Calu3 (cell line): ENCODE measurements at regions not wholly inside any gene's neighbourhood (a gene's known extent, or its start where the extent isn't known, plus 50 kb on each side); places are given as distances from the start of the nearest gene placed in this dataset.

Source experiments
- BruUV-seq: library from RNA; stranded (reverse); fragments of 400-500 nt; replicated peaks from 2 replicates; lab custom pipeline; 2021; lab: Mats Ljungman, UMichigan
- CTCF ChIA-PET: fragments of 300-600 bp; sonication (Branson Sonifier 250); formaldehyde crosslinking; loops from one replicate; lab custom pipeline; 2022; ENCODE audit warnings: antibody characterized with exemption; lab: Charles Lee
- DNase-seq: peaks from one replicate; pipeline ENCODE4 v3.0.0; 2022
- H3K27ac Mint-ChIP-seq: one replicate; pipeline ENCODE4 v1.8.0; 2022; ENCODE audit warnings: mixed read lengths; ENCODE audit not compliant: unreplicated experiment
- H3K27me3 Mint-ChIP-seq: one replicate; pipeline ENCODE4 v1.8.0; 2022; ENCODE audit warnings: mixed read lengths; ENCODE audit not compliant: unreplicated experiment
- H3K36me3 Mint-ChIP-seq: one replicate; pipeline ENCODE4 v1.8.0; 2022; ENCODE audit warnings: mild to moderate bottlenecking, moderate library complexity, mixed read lengths; ENCODE audit not compliant: insufficient read depth, unreplicated experiment
- H3K4me1 Mint-ChIP-seq: one replicate; pipeline ENCODE4 v1.8.0; 2022; ENCODE audit warnings: mild to moderate bottlenecking, low read depth, mixed read lengths; ENCODE audit not compliant: unreplicated experiment
- H3K4me3 Mint-ChIP-seq: one replicate; pipeline ENCODE4 v1.8.0; 2022; ENCODE audit warnings: mild to moderate bottlenecking, low read depth, moderate library complexity, mixed read lengths; ENCODE audit not compliant: unreplicated experiment
- H3K9me3 Mint-ChIP-seq: one replicate; pipeline ENCODE4 v1.8.0; 2022; ENCODE audit warnings: low read depth, mixed read lengths; ENCODE audit not compliant: unreplicated experiment
- intact Hi-C: fragments of 100-400 bp; cut with micrococcal nuclease; formaldehyde crosslinking; loops from one replicate; pipeline ENCODE4 v1.10.0; 2022; ENCODE audit not compliant: unreplicated experiment
- TF ChIP-seq, protein P1 (sequence below): fragments of 200-600 bp; IDR thresholded peaks from one replicate; pipeline ENCODE4 v1.8.0; 2022; ENCODE audit warnings: antibody characterized with exemption; ENCODE audit not compliant: unreplicated experiment

DNA sequence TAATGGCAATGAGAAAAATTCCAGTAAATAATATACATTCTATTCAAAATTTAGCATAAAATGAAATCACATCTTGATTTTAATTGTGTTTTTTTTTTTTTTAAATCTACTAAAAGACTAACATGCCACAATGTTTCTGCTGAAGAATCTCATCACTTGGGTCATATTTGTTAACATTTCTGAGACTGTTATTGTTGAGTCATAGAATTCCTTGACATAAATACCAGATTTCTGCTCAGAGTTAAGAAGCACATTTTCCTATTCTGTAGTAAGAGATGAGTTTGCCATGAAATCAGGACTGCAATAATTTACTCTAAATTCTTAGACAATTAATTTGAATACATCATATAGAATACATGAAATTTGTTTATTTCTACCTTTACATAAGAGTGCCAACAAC is 154.9 kb upstream of the KYNU start:
- Mint-ChIP-seq H3K4me3 (no peak overlapping the region), H3K4me1 (no peaks in the 10 kb centered on the region)
- intact Hi-C loops, result no loop called here

DNA sequence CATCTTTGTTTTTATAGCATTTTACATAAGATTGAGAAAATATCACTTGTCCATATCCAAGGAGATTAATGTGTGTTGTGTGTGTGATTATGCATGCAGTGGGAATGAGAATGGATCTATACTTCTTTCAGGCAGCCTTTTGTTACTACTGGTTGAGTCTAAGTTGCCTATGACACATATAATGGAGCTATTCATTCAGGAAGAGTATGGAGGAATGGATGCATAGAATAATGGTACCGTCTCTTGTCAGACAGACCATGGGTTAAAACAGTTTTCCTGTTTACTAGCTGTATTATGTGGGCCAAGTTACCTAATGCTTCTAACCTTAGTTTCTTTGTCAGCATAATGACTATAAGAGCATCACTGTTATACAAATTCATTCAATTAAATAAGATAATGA is 155.4 kb upstream of the KYNU start:
- no TSS peak for BruUV-seq
- Mint-ChIP-seq H3K9me3 (no peaks in the 10 kb centered on the region), H3K36me3 (no peaks in the 10 kb centered on the region), H3K4me1 (no peaks in the 10 kb centered on the region), H3K4me3 (no peak overlapping the region), H3K27me3 (no peaks in the 10 kb centered on the region), H3K27ac (no peak overlapping the region)
- intact Hi-C loops, result no loop called here
- CTCF ChIA-PET, result no interaction called here
- TF ChIP-seq, protein P1, sequence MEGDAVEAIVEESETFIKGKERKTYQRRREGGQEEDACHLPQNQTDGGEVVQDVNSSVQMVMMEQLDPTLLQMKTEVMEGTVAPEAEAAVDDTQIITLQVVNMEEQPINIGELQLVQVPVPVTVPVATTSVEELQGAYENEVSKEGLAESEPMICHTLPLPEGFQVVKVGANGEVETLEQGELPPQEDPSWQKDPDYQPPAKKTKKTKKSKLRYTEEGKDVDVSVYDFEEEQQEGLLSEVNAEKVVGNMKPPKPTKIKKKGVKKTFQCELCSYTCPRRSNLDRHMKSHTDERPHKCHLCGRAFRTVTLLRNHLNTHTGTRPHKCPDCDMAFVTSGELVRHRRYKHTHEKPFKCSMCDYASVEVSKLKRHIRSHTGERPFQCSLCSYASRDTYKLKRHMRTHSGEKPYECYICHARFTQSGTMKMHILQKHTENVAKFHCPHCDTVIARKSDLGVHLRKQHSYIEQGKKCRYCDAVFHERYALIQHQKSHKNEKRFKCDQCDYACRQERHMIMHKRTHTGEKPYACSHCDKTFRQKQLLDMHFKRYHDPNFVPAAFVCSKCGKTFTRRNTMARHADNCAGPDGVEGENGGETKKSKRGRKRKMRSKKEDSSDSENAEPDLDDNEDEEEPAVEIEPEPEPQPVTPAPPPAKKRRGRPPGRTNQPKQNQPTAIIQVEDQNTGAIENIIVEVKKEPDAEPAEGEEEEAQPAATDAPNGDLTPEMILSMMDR, result no peak
- DNase-seq, result no peak

More for the DNA sequence above, 154.9 kb upstream of the KYNU start:
- TF ChIP-seq, protein P1, result no peak
- Mint-ChIP-seq H3K27ac (no peak overlapping the region), H3K36me3 (no peaks in the 10 kb centered on the region), H3K9me3 (no peaks in the 10 kb centered on the region), H3K27me3 (no peaks in the 10 kb centered on the region)
- BruUV-seq, result no TSS peak
- no peak for DNase-seq
- CTCF ChIA-PET, result no interaction called here

DNA sequence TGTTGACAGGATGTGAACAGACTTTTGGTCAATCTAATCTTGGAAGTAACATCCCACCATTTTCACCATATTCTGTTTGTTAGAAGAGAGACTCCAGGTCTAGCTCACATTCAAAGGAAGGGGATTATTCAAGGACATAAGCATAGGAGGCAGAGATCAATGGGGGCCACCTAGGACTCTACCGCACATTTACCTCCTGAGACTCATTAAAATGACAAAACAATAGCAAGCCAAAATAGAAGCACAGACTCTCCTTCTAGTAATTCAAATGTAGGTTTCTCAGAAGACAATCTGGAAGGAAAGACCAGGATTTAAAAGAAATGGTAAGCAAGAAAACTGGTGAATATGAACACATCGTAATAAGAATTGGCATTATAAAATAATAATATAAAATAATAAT is 156.4 kb upstream of the KYNU start:
- intact Hi-C loops, result no loop called here
- no peaks in the 10 kb centered on the region for H3K9me3 Mint-ChIP-seq
- BruUV-seq, result no TSS peak
- H3K4me3 Mint-ChIP-seq, result no peak overlapping the region
- no peaks in the 10 kb centered on the region for H3K4me1 Mint-ChIP-seq
- H3K27ac Mint-ChIP-seq, result no peak overlapping the region
- CTCF ChIA-PET, result no interaction called here
- no peaks in the 10 kb centered on the region for H3K27me3 Mint-ChIP-seq
- TF ChIP-seq, protein P1, result no peak
- no peak for DNase-seq
- no peaks in the 10 kb centered on the region for H3K36me3 Mint-ChIP-seq

DNA sequence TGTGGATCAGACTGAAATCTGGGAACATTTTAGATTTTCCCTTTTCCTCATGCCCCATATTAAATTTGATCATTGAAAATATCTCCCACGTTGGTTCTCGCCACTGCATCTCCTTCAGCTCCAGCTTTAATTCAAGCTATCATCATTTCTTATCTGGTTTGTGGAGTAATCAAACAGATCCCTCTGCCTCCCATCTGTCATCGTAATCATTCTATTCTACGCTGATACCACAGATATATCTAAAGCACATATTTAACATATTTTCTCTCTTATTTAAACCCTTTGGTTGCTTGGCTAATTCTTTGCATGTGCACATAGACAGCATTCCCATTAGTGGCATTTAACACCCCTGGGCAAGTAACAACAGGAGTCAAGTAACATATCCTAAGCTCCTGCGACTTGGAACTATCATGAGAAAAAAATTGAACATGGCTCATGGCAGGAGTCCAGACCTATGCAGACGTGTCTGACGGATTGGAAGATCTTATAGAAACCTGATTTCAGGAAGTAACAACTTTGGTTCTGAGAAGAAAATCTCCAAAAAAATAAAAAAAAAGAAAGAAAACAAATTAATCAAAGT is 158.8 kb upstream of the KYNU start:
- TF ChIP-seq, protein P1, result no peak
- Mint-ChIP-seq H3K9me3 (no peaks in the 10 kb centered on the region), H3K27ac (no peak overlapping the region), H3K4me1 (no peaks in the 10 kb centered on the region), H3K27me3 (no peaks in the 10 kb centered on the region), H3K36me3 (no peaks in the 10 kb centered on the region), H3K4me3 (no peak overlapping the region)
- intact Hi-C loops, result no loop called here
- no TSS peak for BruUV-seq
- DNase-seq, result no peak
- CTCF ChIA-PET, result no interaction called here
